A549 (cell line): ENCODE measurements at regions not wholly inside any gene's neighbourhood (a gene's known extent, or its start where the extent isn't known, plus 50 kb on each side); places are given as distances from the start of the nearest gene placed in this dataset.
"Not testable (repeated sequence)": the region's sequence is repeated elsewhere in the genome, so short reads cannot be mapped to it uniquely, and the experiment has no call there.

Experiments used
- ATAC-seq, 2 experiments: fragments of 200-7000 bp in 1 of 2; fragments of >200 bp in 1 of 2; cut with Nextera tagmentation in 1 of 2; cut with Tn5 transposase in 1 of 2; 3 replicates each; pipeline versions ENCODE4 v1.8.0 to v1.9.1; 2018 to 2020; ENCODE audit warnings: mild to moderate bottlenecking in 1 of 2, moderate library complexity in 1 of 2
- CTCF ChIA-PET: fragments of 300-600 bp; sonication (Branson Sonifier 250); formaldehyde crosslinking; extraction: SDS; loops from one replicate; lab custom pipeline; 2021; ENCODE audit warnings: antibody characterized with exemption, inconsistent platforms; lab: Yijun Ruan, JAX
- POLR2A ChIA-PET: fragments of 350-600 bp; formaldehyde crosslinking; extraction: SDS; loops from one replicate; lab custom pipeline; 2021; ENCODE audit warnings: antibody characterized with exemption, inconsistent platforms; lab: Yijun Ruan, JAX
- DNase-seq, 2 experiments: peaks; one replicate each; pipeline versions ENCODE4 v3.0.0 to v3.0.0-alpha.2; 2011 to 2016; ENCODE audit warnings: low read depth in 1 of 2, low spot score in 1 of 2
- FAIRE-seq: peaks from 2 replicates; lab custom pipeline; 2011; peaks lifted over from hg19 to GRCh38; lab: Jason Lieb, UNC
- H3K27ac ChIP-seq, 2 experiments: fragments of >200 bp; sonication (Bioruptor Twin); formaldehyde crosslinking; 3 replicates each; pipeline ENCODE4 v1.5.1; 2016 to 2017
- H3K4me1 ChIP-seq: fragments of >200 bp; sonication (Bioruptor Twin); formaldehyde crosslinking; 3 replicates; pipeline ENCODE4 v1.6.1; 2016
- H3K4me2 ChIP-seq: fragments of >200 bp; sonication (Bioruptor Twin); formaldehyde crosslinking; 3 replicates; pipeline ENCODE4 v1.6.1; 2016
- H3K4me3 ChIP-seq: fragments of >200 bp; sonication (Bioruptor Twin); formaldehyde crosslinking; 3 replicates; pipeline ENCODE4 v1.5.1; 2016
- H3K9me3 ChIP-seq: fragments of >200 bp; sonication (Bioruptor Twin); formaldehyde crosslinking; 3 replicates; pipeline ENCODE4 v1.6.1; 2016
- ATOH8 ChIP-seq: fragments of 250-450 bp; sonication (Bioruptor Pico); IDR thresholded peaks from 2 replicates; pipeline ENCODE4 v1.5.0; 2020; ENCODE audit warnings: low read depth, mild to moderate bottlenecking, moderate library complexity
- BCL3 ChIP-seq: fragments of >200 bp; sonication (Bioruptor Twin); formaldehyde crosslinking; IDR thresholded peaks from 3 replicates; pipeline ENCODE4 v1.6.1; 2016
- CEBPB ChIP-seq, 2 experiments: fragments of >200 bp in 1 of 2; sonication (Bioruptor Twin) in 1 of 2; formaldehyde crosslinking in 1 of 2; IDR thresholded peaks; 2 replicates each; pipeline ENCODE4 v1.6.1; 2012 to 2016
- CHD4 ChIP-seq: fragments of 200-600 bp; sonication (generic); IDR thresholded peaks from 2 replicates; pipeline ENCODE4 v1.6.1; 2016; ENCODE audit warnings: antibody characterized with exemption, mild to moderate bottlenecking, borderline replicate concordance
- CTCF ChIP-seq: fragments of >200 bp; sonication (Bioruptor Twin); formaldehyde crosslinking; IDR thresholded peaks from 3 replicates; pipeline ENCODE4 v1.5.1; 2016
- EHF ChIP-seq: fragments of 250-450 bp; sonication (Bioruptor Pico); IDR thresholded peaks from 2 replicates; pipeline ENCODE4 v1.5.0; 2020; ENCODE audit warnings: mild to moderate bottlenecking
- FOXS1 ChIP-seq: fragments of 250-450 bp; sonication (Bioruptor Pico); IDR thresholded peaks from 2 replicates; pipeline ENCODE4 v1.5.0; 2020; ENCODE audit warnings: mild to moderate bottlenecking, moderate library complexity
- HEYL ChIP-seq: fragments of 250-450 bp; sonication (Bioruptor Pico); IDR thresholded peaks from 2 replicates; pipeline ENCODE4 v1.8.0; 2021; ENCODE audit warnings: mild to moderate bottlenecking, moderate library complexity
- HOXB13 ChIP-seq: fragments of 250-450 bp; sonication (Bioruptor Pico); IDR thresholded peaks from 2 replicates; pipeline ENCODE4 v1.5.0; 2020; ENCODE audit warnings: low read depth, mild to moderate bottlenecking, moderate library complexity
- HOXB5 ChIP-seq: fragments of 250-450 bp; sonication (Bioruptor Pico); IDR thresholded peaks from 2 replicates; pipeline ENCODE4 v1.5.0; 2020; ENCODE audit warnings: mild to moderate bottlenecking, moderate library complexity
- JUN ChIP-seq, 2 experiments: fragments of >200 bp; sonication (Bioruptor Twin); formaldehyde crosslinking; IDR thresholded peaks; 2 replicates in 1 of 2; 3 replicates in 1 of 2; pipeline ENCODE4 v1.6.1; 2016 to 2017
- JUNB ChIP-seq: fragments of >200 bp; sonication (Bioruptor Twin); formaldehyde crosslinking; IDR thresholded peaks from 2 replicates; pipeline ENCODE4 v1.6.1; 2016
- MYC ChIP-seq: IDR thresholded peaks from 2 replicates; pipeline ENCODE4 v1.6.1; 2012; ENCODE audit warnings: mild to moderate bottlenecking, inconsistent platforms, low read length, improper control_type of control experiment, borderline replicate concordance
- NR3C1 ChIP-seq: fragments of >200 bp; sonication (Bioruptor Twin); formaldehyde crosslinking; IDR thresholded peaks from 3 replicates; pipeline ENCODE4 v1.6.1; 2017
- PHF8 ChIP-seq: fragments of 200-600 bp; sonication (generic); IDR thresholded peaks from 2 replicates; pipeline ENCODE4 v1.6.1; 2016; ENCODE audit warnings: low read depth, mild to moderate bottlenecking, antibody characterized with exemption, moderate library complexity, borderline replicate concordance
- POLR2AphosphoS2 ChIP-seq: conservative IDR thresholded peaks from 2 replicates; pipeline ENCODE4 v1.6.1; 2012; ENCODE audit warnings: low read length, improper control_type of control experiment, inconsistent platforms
- RARB ChIP-seq: fragments of 250-450 bp; sonication (Bioruptor Pico); IDR thresholded peaks from 2 replicates; pipeline ENCODE4 v1.8.0; 2021; ENCODE audit warnings: mild to moderate bottlenecking, moderate library complexity
- REST ChIP-seq: fragments of 200-600 bp; sonication (generic); IDR thresholded peaks from 2 replicates; pipeline ENCODE4 v1.6.1; 2016; ENCODE audit warnings: antibody characterized with exemption, mild to moderate bottlenecking, moderate library complexity
- SREBF2 ChIP-seq: fragments of 450-650 bp; IDR thresholded peaks from 2 replicates; pipeline ENCODE4 v1.6.1; 2014; ENCODE audit warnings: mild to moderate bottlenecking, moderate library complexity
- TFCP2L1 ChIP-seq: fragments of 250-450 bp; sonication (Bioruptor Pico); IDR thresholded peaks from 2 replicates; pipeline ENCODE4 v1.5.0; 2021; ENCODE audit warnings: mild to moderate bottlenecking
- TP53 ChIP-seq: fragments of 250-450 bp; sonication (Bioruptor Pico); IDR thresholded peaks from 2 replicates; pipeline ENCODE4 v1.5.0; 2021; ENCODE audit warnings: mild to moderate bottlenecking, moderate library complexity
- ZC3H11A ChIP-seq: fragments of 450-650 bp; IDR thresholded peaks from 2 replicates; pipeline ENCODE4 v1.6.1; 2014; ENCODE audit warnings: antibody characterized with exemption, mild to moderate bottlenecking
- ZNF302 ChIP-seq: fragments of 250-450 bp; sonication (Bioruptor Pico); IDR thresholded peaks from 2 replicates; pipeline ENCODE4 v1.9.0; 2021; ENCODE audit warnings: inconsistent platforms, mild to moderate bottlenecking, moderate library complexity
- ZSCAN20 ChIP-seq: fragments of 250-450 bp; sonication (Bioruptor Pico); IDR thresholded peaks from 2 replicates; pipeline ENCODE4 v1.8.0; 2022; ENCODE audit warnings: mild to moderate bottlenecking, moderate library complexity
- WGBS: methylation state at CpG from one replicate; pipeline ENCODE4 v1.1.6; 2017; ENCODE audit errors: missing lambda C conversion rate; 5-methylcytosine and 5-hydroxymethylcytosine counted together

- H3K27ac ChIP-seq = no peak overlapping the region
- DNase-seq (no peak), FAIRE-seq (no peak), ATAC-seq (no peak)
- POLR2A ChIA-PET = no interaction called here
- no peak overlapping the region for H3K4me3 ChIP-seq
- H3K4me1 ChIP-seq = no peaks in the 10 kb centered on the region
- no peak overlapping the region for H3K4me2 ChIP-seq
- TF ChIP-seq ATOH8 (no peak), ZNF302 (CRISPR knock-in tag) (no peak), HOXB13 (CRISPR knock-in tag) (no peak), FOXS1 (CRISPR knock-in tag) (no peak), CEBPB (IDR thresholded peaks at IDR 0.05) (no peak), POLR2AphosphoS2 (no peak), CHD4 (no peak), REST (no peak), ZSCAN20 (CRISPR knock-in tag) (no peak), SREBF2 (no peak), HEYL (CRISPR knock-in tag) (no peak), NR3C1 (no peak), TP53 (CRISPR knock-in tag) (no peak), MYC (no peak), EHF (CRISPR knock-in tag) (no peak), RARB (CRISPR knock-in tag) (no peak)
- no peaks in the 10 kb centered on the region for H3K9me3 ChIP-seq
- 26% methylated on average over 1 of the region's 1 CpG for WGBS
- CTCF ChIA-PET = no interaction called here
Observed at GRCh38 chr13:23044906-23045305, 135.9 kb upstream of the SGCG start.

- ATAC-seq (no peak), FAIRE-seq (no peak), DNase-seq (no peak)
- H3K4me3 ChIP-seq = no peak overlapping the region
- no peak overlapping the region for H3K27ac ChIP-seq
- H3K9me3 ChIP-seq = no peaks in the 10 kb centered on the region
- WGBS = 64% methylated on average over 3 of the region's 3 CpGs
- POLR2A ChIA-PET = no interaction called here
- CTCF ChIA-PET = no interaction called here
- H3K4me1 ChIP-seq = no peaks in the 10 kb centered on the region
- H3K4me2 ChIP-seq = no peak overlapping the region
- TF ChIP-seq JUNB (no peak), TP53 (CRISPR knock-in tag) (no peak), CTCF (no peak), JUN (IDR thresholded peaks at IDR 0.05) (no peak), CHD4 (no peak), PHF8 (no peak), MYC (no peak), HOXB5 (no peak), ZSCAN20 (CRISPR knock-in tag) (no peak), TFCP2L1 (CRISPR knock-in tag) (no peak), ZC3H11A (no peak), BCL3 (no peak)
Observed at GRCh38 chr13:23050126-23050525, 130.7 kb upstream of the SGCG start.

- H3K4me1 ChIP-seq, DNase-seq, H3K4me2 ChIP-seq, H3K27ac ChIP-seq, FAIRE-seq, H3K4me3 ChIP-seq, H3K9me3 ChIP-seq, POLR2A ChIA-PET, ATAC-seq, CTCF ChIA-PET: not testable (repeated sequence)
- WGBS = 53% methylated on average over 5 of the region's 5 CpGs
Observed at GRCh38 chr13:23053711-23054110, 127.1 kb upstream of the SGCG start.
